ENCODE measurements at regions not wholly inside any gene's neighbourhood (a gene's known extent, or its start where the extent isn't known, plus 50 kb on each side); places are given as distances from the start of the nearest gene placed in this dataset.
"Not testable (repeated sequence)": the region's sequence is repeated elsewhere in the genome, so short reads cannot be mapped to it uniquely, and the experiment has no call there.

DNA sequence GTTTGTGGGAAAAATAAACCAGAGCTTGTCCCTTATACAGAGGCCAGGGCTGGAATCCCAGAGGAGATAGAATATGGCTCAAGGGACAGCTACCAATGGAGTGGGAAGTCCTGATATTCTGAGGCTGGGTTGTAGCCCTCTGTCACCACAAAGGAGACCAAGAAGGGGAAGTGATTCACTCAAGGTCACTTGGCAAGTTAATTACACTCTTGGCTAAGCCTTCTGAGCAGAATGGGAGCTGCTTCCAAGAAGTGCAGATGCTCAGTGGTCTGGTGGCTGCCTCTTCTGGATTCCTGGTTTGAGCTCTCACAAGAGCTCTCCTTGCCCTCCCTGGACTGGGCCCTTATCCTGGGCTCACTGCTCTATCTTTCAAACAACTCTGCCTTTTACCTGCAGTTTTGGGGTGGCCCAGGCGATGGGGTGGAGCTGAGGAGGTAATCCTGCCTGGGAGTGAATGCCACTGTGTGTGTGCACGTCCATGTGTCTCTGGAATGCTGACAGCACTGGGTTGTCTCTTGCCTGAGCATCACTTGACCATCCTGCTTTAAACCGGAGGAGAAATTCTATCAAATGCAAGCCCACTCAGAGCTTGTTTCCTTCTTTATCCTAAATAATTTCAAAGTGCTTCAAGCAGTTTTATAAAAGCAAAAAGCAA is 168.2 kb downstream of the KCNS3 start:
- intact Hi-C loops (cut with DNase I): no loop called here
- ATAC-seq (ENCODE audit: poor library complexity): peak; percentile 83
- DNase-seq: peak; percentile 39

DNA sequence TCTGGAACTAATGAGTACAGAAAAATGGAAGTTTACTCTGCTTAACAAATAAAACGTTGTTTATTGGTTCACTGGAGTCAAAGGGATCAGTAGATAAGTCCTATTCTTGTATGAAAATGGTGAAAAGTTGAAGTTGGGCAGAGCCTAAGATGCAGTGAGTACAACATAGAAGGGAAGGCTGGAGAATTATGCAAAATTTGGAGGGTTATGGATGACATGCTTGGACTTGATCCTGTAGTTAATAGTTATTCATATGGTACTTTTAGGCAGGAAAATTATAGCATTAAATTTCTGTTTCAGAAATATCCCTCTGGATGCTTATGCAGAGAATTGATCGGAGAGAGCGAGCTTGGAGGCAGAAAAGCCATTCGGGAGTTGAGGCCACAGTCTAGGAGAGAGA is 167.6 kb downstream of the KCNS3 start:
- no peak for ATAC-seq (ENCODE audit: poor library complexity)
- DNase-seq: no peak
- intact Hi-C loops (cut with DNase I): no loop called here

DNA sequence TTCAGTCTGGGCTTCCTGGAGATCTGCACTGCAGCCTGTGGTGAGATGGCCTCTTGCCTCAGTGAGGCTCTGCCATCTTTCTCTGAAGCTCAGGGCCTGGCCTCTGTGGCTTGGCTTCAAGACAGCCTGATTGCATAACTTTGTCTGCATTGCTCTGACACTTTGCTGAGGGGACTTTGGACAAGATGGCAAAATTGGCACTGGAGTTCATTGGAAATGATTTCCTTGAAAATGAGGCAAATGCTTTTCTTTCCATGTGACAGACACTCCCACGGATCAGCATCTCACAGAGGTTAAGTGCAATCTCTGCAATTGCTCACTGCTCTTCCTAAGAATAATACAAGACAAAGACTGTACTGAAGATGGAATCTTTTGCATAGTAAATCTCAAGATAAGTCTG is 166.8 kb downstream of the KCNS3 start:
- DNase-seq (no peak), ATAC-seq (ENCODE audit: poor library complexity) (no peak)
- intact Hi-C loops (cut with DNase I): no loop called here

DNA sequence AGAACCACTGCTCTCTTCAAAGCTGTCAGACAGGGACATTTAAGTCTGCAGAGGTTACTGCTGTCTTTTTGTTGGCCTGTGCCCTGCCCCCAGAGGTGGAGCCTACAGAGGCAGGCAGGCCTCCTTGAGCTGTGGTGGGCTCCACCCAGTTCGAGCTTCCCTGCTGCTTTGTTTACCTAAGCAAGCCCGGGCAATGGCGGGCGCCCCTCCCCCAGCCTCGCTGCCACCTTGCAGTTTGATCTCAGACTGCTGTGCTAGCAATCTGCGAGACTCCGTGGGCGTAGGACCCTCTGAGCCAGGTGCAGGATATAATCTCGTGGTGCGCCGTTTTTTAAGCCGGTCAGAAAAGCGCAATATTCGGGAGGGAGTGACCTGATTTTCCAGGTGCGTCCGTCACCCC is 138.9 kb downstream of the KCNS3 start:
- DNase-seq; ATAC-seq (ENCODE audit: poor library complexity); intact Hi-C loops (cut with DNase I): not testable (repeated sequence)

DNA sequence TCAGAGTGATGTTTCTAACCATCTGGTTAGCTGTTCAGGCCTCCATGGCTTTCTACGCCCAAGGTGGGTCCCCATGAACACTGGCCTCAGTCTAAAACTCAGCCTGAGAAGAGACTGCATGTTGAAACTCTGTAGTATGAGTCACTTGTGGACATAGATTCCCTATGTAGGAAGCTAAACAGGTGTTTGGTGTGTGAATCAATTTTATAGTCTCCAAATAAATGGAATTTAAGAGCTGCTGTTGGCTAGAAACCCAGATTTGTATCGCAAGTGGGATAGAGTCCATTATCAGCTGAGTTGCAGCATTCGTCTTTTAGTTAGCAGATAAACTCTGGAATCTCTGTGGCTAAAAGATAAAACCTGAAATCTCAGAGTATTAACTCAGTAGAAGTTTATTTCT is 131.4 kb downstream of the KCNS3 start:
- ATAC-seq (ENCODE audit: poor library complexity): no peak
- intact Hi-C loops (cut with DNase I): no loop called here
- DNase-seq: no peak

DNA sequence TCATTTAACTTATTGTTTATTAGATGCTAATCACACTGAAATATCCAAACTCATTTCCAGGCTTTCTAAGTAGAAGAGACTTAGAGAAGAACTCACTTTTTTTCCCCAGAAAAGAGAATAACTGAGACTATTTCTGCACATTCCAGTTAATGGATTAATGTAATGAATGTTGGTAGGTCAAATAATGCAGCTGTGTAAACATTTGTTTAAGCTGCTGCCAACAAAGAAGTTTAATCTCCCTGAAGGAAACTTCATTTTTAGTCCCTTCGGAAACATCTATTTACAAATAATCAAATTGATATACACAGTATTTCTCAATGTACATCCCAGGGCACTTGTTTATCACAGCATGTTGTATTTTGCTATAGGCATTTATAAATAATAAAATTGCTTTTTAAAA is 126.9 kb downstream of the KCNS3 start:
- intact Hi-C loops (cut with DNase I): no loop called here
- DNase-seq: no peak
- no peak for ATAC-seq (ENCODE audit: poor library complexity)

DNA sequence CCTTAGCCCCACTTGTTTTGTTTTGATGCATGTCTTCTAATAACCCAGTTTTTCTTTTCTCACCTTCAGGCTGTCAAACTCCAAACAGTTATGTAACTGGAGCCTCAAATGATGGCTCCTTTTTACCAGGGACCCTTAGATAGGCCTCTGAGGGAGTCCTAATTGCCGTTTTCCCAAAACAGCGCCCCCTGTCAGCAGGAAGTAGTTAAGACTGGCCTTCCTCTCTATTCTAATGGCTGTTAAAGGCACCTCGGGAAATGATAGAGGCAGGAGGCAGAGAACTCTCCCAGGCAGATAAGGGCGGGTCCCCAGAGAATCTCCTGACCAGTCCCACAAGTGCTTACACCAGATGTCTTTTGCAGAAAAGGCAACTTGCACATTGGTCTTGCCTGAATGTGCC is 123.2 kb downstream of the KCNS3 start:
- ATAC-seq (ENCODE audit: poor library complexity) (no peak), DNase-seq (no peak)
- intact Hi-C loops (cut with DNase I): no loop called here

DNA sequence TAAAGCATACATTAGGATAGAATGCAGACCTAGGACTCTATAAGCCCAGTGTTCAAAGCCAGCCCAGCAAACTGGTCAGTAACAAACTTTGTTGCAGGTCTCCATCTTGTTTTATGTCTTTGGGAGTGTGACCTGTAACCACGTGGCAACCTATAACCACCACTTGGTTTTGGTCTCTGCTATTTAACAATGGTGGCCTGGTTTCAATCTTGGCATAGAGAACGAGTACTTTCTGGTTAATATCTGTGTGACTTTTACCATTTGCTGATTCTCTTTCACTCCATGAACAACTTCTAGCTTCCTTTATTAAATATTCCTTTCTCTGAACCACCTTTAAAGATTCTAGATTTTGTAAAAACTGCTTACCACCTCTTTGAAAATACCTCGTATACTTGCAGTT is 118.5 kb downstream of the KCNS3 start:
- intact Hi-C loops (cut with DNase I): no loop called here
- DNase-seq (no peak), ATAC-seq (ENCODE audit: poor library complexity) (no peak)

DNA sequence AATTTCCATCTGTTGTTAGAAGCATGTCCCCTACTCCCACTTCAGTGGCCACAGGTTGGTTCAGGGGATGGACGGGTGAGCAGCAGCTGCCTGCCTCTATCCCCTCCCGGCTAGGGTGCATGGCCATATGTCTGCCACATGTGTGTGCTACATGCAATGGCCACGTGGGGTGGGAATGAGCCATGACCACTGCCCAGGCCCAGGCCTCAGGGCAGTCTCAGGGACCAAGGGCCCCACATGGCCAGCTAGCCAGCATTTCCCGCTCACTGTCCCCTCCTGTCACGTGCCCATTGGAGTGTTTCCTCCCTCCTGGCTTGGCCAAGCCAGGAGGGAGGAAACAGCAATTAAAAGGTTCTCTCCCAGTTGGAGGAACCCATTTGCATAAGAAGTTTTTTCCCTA is 117.1 kb downstream of the KCNS3 start:
- DNase-seq (no peak), ATAC-seq (ENCODE audit: poor library complexity) (no peak)
- intact Hi-C loops (cut with DNase I): no loop called here
